Breast epithelium (tissue), 3 donors: ENCODE measurements at regions not wholly inside any gene's neighbourhood (a gene's known extent, or its start where the extent isn't known, plus 50 kb on each side); places are given as distances from the start of the nearest gene placed in this dataset.

Experiments used
- CTCF ChIP-seq, 3 donors: fragments of 450-650 bp; IDR thresholded peaks; one replicate each; pipeline ENCODE4 v1.5.1; 2016 to 2017; ENCODE audit warnings: antibody characterized with exemption in 3 of 3, mild to moderate bottlenecking in 3 of 3, moderate library complexity in 3 of 3
- POLR2AphosphoS5 ChIP-seq, 3 donors: sonication (generic); formaldehyde crosslinking; IDR thresholded peaks; one replicate each; pipeline ENCODE4 v1.6.1; 2017; ENCODE audit warnings: antibody characterized with exemption in 3 of 3

- no peak for TF ChIP-seq CTCF (IDR thresholded peaks at IDR 0.05)
- peak in 1 of 3 donors; percentile 74 for TF ChIP-seq POLR2AphosphoS5 (IDR thresholded peaks at IDR 0.05)
Observed at GRCh38 chr12:43069768-43070221, 480.2 kb upstream of the PRICKLE1 start.
